ENCODE measurements at regions not wholly inside any gene's neighbourhood (a gene's known extent, or its start where the extent isn't known, plus 50 kb on each side); places are given as distances from the start of the nearest gene placed in this dataset.
A peak's percentile ranks its signal among the peaks of the same experiment; 100 is the strongest.
"Not testable (repeated sequence)": the region's sequence is repeated elsewhere in the genome, so short reads cannot be mapped to it uniquely, and the experiment has no call there.

DNA sequence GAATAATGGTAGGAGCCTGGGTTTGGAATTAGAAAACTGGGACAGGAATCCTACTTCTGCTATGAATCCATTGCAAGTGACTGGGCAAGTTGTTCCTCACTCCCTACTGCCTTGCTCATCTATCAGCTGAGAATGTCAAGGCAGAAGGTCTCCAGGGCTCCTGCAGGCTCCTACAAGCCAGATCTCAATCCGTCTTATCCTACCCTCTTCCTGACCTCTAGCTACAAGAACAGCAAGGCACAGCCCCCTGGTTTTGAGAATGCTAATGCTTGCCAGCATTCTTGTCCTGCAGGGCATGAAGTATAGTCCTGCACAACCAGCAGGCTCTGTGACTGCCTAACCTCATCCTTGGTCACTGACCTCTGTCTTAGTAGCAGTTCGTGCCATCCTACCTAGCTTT, 141.9 kb upstream of the TNP1 start:
- DNase-seq (ENCODE audit: low read depth in 2 of 2) = no peak

DNA sequence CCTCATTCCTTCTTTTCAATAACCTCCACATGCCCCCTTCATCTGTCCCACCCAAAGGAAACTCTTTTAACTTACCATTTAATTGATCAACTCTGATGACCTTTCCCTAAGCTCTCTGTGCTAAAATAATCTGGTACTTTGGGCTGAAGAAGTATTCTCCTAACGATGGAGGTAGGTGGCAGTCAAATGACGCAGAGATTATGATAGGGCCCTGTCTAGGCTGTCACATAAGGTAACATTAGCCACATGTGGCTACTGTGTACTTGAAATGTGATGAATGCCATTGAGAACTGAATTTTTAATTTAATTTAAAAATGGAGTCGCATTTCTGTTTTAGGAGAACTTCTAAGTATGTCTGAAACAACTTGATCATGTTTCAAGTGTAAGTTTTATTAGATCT, 140.5 kb upstream of the TNP1 start:
- no peak for DNase-seq (ENCODE audit: low read depth in 2 of 2)

DNA sequence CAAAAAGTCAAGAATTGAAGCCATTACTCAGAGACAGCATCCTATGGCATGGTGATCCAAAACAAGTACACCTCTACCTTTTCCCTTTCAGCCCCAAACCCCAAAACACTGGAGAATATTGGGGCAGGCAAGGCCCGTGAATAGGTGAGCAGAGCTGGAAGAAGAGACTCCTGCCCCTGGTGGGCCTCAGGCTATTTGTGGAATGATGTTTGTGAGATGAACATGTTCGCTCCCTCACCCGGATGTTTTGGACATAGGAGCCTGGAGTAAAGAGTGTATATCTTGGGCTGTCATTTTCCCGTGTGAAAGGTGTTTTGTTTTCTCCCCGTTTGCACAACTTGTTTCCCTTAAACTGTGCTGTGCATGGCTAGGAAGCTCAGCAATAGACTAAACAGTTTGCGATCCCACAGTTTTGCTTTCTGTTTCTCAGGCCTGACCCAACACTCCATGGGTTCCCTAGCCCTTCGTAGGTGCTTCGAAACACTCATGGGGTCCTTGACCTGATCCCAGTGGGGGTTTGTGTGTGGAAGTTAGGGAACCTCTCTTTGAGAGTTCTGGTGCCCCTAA, 136.5 kb upstream of the TNP1 start:
- no peak for DNase-seq (ENCODE audit: low read depth in 2 of 2)

DNA sequence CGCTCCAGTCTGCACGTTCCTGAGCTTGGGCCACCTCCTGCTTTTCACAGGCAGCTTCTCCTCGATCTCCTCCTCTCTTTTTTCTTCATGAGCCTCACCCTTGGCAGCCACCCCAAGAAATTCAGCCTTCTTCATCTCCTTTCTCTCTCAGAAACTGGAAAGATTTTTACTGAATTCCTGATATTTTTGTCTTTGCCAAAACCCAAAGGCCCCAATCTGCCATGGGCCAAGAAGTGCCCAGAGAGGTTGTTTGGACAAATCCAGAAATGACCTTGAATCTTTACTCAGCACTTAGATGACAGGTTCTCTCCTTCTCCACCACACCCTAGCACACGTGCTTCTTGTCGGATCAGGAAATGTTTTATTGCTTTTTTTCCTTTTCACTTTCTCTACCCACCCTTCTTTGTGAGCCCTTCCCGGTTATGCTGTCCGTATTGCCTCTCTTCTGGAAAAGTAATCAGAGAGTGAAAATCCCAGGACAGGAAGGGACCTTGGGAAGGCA, 134.5 kb upstream of the TNP1 start:
- no peak for DNase-seq (ENCODE audit: low read depth in 2 of 2)

DNA sequence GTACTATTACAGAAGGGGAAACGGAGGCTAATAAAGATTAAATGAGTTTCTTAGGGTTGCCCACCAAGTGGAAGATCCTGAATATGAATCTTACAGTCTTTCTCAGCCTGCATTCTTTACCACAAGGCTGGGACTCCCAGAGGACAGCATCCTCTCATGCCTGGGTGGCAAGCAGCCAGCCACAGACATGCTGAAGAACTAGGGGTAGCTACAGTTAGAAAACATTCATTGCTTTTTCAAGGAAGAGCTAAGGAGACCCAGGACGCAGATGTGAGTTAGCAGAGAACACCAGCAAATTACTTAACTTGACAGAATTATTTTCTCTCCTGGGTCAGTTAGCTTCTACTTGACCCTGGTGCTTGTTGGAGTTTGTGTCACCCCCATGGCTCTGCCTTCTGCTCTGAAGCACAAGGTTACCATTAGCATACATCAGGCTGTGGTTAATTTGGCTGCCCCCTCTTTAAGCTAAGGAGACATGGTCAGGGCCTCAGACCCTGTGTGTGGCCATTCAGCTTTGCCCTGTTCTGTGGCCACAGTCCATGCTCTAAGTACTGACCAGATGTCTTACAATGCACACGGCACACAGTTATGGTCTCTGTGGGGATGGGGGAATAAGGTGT, 132.3 kb upstream of the TNP1 start:
- peak in 1 of 2 experiments; percentile 23 for DNase-seq (ENCODE audit: low read depth in 2 of 2)

DNA sequence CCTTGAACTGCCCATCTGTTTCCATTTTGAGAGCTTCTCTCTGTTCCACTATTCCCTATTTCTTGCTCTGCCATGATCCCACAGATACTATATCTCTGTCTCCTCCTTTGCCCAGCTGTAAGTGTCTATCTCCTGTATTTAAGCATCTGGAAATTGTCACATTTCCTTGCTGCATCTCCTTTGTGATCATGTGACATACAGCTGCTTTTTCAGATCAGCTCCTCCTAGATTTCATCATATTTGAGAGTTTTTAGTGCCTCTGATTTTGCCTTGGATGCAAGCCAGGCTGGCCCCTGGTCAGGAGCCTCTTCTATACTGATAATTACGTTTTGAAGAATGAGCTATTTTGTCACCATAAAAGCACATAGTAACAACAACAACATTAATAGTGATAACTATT, 131.7 kb upstream of the TNP1 start:
- DNase-seq (ENCODE audit: low read depth in 2 of 2) = peak in 1 of 2 experiments; percentile 30

DNA sequence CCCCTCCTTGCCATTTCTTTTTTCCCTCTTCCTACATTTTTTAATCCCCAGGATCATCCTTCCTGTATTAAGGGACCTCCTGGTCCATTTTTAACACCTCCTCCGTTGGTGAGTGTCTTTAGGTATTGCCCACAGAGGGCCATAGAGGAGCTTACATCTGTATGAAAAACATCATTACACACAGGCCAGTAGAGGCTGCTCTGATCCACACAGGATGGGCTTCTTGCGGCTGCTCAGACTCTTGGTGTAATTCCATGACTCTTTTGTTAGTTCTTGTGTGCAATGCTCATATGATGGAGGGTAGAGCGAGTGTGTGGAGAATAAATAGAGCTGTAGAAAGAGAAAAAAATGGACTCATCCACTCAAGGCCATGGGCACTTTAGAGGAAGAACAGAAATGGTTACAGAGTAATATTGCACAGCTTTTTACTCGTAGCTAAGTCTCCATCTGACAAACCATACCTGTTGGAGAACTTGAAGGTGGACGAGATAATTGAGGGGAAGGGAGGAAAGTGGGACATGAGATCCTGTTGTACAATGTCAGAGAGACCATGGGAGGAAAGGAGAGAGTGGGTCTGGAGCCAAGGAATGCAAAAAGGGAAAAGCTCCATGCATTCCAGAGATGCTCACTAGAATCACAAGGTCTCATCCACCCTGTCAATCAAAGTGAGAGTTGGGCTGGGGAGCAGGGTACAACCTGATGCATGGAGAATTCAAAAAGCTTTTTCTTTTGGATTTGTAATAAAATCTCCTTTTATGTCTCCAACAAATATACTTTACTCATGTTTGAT, 129.7 kb upstream of the TNP1 start:
- no peak for DNase-seq (ENCODE audit: low read depth in 2 of 2)

DNA sequence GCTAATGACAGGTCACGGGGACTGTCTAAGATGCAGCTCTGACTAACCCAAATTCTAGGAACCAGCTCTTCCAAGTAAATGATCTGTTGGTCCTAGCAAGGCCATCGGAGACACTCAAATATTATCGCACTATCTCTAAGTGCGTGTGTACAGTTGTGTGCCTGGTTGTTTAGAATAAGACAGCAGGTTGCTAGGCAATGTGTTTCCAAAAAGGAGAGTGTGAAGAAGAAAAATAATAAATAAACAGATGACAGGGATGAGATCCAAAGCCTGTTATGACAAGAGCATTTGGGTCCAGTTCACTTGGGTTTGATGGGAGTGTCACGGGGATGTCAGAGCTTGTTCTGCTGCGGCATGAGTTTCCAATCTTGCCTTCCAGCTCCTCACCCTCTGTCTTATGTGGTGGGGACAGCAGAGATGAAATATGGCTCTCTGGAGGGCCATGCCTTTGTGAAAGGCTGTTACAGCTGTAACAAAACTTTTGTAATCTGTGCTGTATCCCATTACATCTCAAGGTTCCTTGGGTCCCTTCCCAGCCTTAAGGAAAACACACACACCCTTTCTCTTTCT, 127.5 kb upstream of the TNP1 start:
- DNase-seq (ENCODE audit: low read depth in 2 of 2) = no peak

DNA sequence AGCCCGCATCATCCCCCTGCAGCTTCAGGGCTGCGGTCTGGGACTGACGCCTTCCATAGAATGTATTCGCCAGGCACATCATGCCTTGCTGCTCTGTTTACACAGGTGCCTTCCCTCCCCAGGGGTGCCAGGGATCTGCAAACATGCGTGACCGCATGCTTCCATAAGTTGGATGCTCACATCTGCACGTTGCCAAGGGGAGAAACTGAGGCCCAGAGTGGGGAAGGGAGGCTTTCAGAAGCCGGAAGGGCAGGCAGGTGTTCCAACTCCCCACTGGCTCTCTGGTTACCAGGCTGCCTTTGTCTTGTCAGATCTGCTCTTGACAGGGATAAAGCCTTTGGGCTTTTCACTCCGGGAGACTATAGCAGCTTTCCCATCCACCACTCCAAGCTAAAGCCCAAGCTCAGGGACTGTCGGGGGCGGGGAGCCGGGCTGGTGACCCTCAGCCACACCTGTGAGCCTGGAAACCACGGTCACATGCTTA, 125.8 kb upstream of the TNP1 start:
- no peak for DNase-seq (ENCODE audit: low read depth in 2 of 2)

DNA sequence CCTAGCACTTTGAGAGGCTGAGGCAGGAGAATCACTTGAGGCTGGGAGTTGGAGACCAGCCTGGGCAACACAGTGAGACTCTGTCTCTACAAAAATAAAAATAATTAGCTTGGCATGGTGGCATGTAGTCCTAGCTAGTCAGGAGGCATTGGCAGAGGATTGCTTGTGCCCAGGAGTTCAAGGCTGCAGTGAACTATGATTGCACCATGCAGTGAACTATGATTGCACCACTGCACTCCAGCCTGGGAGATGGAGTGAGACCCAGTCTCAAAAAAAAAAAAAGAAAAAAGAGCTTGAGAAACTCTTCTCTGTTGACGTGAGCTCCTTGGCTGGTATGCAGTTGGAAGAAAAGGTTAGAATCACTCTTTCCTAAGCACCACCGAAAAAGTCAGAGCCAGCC, 125.1 kb upstream of the TNP1 start:
- DNase-seq (ENCODE audit: low read depth in 2 of 2) = no peak

DNA sequence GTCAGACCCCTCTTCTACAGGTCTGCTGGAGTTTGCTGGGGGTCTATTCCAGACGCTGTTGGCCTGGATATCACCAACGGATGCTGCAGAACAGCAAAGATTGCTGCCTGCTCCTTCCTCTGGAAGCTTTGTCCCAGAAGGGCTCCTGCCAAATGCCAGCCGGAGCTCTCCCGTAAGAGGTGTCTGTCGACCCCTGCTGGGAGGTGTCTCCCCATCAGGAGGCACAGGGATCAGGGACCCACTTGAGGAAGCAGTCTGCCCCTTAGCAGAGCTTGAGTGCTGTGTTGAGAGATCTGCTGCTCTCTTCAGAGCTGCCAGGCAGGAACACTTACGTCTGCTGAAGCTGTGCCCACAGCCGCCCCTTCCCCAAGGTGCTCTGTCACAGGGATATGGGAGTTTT, 122.1 kb upstream of the TNP1 start:
- not testable (repeated sequence) for DNase-seq (ENCODE audit: low read depth in 2 of 2)

DNA sequence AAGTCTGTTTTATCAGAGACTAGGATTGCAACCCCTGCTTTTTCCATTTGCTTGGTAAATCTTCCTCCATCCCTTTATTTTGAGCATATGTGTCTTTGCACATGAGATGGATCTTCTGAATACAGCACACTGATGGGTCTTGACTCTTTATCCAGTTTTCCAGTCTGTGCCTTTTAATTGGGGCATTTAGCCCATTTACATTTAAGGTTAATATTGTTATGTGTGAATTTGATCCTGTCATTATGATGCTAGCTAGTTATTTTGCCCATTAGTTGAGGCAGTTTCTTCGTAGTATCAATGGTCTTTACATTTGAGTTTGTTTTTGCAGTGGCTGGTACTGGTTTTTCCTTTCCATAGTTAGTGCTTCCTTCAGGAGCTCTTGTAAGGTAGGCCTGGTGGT, 120.6 kb upstream of the TNP1 start:
- not testable (repeated sequence) for DNase-seq (ENCODE audit: low read depth in 2 of 2)

DNA sequence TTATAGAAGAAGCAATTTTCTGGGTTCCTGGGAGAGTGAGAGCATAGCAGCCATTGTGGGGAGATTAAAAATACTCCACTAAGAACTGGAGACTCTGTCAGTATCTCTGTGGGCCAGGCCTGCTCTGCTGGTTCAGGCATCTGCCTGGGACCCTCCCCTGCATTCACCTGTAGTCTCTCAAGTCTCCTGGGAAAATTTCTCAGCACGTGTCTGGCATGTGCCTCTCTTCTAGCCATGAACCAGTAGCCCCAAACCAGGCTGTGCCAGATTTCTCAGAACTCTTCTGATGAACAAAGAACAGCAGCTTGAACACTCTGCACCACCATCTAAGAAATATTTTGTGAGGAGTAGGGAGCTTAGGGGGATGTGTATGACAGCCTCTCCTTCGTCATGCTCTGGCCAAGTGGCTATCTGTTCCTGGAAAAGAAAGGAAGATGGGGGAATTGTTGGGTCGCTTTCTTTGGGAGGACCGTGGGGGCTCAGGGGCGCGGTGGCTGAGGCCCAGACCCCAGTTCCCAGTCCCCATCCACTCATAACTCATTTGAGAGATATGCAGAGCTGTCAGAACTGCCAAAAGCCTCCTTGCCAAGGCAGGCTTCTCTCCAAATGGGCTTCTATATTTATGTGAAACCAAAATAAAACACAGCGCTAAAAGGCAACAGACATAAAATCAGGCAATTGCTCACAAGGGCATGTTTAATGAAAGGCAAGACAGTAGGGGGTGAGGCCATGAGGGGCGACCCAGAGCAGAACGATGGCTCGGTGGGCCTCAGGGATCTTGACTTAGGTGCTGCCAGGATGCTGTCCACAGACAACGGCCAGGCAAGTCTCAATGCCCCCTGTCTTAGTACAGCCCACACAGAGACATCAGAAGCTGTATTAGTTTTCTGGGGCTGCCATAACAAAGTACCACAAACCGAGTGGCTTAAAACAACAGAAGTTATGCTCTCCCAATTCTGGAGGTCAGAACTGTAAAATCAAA, 114.7 kb upstream of the TNP1 start:
- no peak for DNase-seq (ENCODE audit: low read depth in 2 of 2)

DNA sequence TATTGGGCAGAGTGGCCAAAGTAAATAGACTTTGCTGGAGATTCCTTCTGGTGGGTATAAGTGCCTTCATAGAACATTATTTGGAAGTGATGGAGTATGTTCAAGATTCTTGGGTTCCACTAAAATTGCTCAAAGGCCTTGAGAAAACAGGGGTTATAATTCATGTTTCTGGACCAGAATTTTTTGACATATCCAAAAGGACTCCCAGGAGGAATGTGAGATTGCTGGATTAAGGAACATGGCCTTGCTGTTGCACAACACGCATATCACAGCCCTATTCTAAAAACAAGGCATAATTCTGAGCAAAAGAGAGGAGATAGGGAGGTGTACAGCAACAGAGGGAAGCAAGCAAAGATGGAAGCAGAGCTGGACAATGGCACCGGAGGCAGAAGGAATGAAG, 111.7 kb upstream of the TNP1 start:
- DNase-seq (ENCODE audit: low read depth in 2 of 2) = no peak

DNA sequence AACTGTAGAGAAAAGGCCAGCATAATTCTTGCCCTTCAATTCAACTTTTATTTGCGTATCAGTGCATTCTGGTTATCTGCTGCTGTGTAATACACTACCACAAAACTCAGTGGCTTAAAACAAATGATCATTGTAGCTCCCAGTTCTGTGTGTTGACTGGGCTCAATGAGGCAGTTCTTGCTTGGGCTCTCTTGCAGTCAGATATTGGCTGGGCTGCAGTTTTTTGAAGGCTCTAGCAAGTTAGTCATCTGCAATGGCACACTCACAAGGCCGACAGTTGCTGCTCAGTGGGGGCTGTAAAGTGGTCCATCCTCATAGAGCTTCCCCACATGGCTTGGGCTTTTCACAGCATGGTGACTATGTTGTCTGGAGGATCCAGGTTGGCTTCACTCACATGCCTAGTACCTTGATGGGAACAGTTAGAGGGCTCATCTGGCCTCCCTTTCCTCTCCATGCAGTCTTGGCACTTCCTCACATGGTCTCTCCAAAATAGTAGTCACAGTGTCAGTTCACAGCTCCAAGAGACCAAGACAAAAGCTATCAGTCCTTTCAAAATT, 110.6 kb upstream of the TNP1 start:
- DNase-seq (ENCODE audit: low read depth in 2 of 2) = no peak

DNA sequence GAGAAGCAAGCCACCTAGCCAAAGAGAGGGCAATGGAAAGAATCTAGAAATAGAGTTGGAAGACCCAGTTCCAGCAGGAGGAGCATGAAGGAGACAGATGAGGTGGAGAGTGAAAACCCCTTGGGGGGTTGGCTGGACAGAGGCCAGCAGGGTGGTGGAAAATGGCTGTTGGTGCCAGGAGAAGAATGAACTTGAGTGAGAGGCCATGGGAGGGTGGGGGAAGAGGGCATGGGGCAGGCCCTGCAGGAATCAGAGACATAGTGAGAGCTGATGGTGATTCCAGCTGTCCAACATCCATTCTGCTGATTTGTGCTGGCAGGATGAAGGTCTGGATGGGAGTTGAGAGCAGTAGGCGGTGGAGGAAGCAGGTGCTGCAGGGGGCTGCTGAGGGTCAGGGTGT, 108.0 kb upstream of the TNP1 start:
- DNase-seq (ENCODE audit: low read depth in 2 of 2) = no peak

DNA sequence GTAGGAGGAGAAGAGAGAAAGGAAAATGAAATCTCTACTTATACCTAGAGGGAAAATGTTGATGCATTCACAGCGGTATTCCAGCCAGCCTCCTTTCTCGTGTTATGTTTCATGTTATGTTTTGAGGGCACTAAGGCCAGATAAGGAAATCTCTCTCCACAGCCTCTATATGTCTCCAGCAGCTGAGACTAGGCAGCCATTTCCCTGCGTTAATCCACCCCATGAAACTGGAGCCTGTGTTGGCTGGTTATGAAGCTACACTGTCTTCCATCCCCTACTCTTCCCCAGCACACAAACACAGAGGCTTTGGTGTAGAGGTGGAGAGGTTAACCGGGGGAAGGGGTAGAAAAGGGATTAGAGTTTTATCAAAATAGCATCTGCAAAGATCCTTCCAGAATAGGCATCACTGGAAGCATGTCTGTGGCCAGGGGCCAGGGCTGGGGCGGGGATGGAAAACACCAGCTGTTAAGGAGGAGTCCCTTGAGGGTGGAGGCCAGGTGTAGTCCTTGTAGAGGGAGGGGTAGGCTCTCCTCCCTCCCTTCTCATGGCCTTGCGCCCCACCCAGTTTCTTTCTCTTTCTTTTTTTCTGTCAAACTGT, 100.9 kb upstream of the TNP1 start:
- DNase-seq (ENCODE audit: low read depth in 2 of 2) = no peak

DNA sequence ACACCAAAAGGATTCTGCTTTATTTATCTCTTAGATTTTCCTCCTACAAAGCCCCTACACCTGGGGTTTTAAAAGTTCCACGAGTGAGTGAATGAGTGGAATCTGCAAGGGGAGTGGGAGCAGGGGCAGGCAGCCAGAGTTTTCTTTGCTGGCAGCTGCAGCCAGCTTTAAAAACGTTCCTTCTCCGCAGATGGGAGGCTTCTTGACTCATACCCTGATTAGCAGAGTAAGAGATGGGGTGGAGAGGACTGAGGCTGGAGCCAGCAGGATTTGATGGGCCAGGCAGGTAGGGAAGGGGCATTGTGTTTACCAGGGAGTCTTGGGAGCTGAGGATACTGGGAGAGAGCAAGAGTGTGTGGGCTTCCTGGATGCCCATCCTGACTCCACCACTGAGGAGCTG, 99.6 kb upstream of the TNP1 start:
- DNase-seq (ENCODE audit: low read depth in 2 of 2) = no peak

DNA sequence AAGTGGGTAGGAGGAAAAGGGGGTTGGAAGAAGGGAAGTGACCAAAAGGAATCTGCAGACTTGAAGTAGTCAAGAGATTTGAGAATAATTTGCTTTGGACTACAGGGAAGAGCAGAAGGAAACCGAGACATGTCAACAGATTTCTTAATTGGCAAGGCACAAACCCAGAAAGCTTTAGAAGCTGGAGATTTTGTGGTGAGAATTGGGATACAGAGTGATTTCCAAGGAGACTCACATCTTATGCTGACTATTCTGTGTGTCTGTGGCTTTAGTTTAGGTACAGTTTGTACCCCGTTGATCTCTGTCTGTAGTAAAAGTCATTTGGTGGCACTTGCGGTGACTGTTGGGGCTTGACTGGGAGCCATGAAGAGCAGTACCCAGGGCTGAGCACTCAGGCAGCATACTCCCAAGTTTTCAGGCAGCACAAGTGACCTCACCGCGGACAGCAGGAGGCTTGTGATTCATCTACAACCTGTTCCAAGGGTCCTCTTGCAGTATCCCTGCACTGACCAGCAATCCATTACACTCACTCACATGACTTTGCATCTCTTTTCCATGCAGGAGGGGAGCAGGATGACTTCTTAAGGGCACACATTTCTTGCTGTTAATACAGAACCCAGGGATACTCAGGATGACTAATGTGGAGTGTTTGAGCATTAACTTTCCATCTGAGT, 97.1 kb upstream of the TNP1 start:
- DNase-seq (ENCODE audit: low read depth in 2 of 2) = no peak

DNA sequence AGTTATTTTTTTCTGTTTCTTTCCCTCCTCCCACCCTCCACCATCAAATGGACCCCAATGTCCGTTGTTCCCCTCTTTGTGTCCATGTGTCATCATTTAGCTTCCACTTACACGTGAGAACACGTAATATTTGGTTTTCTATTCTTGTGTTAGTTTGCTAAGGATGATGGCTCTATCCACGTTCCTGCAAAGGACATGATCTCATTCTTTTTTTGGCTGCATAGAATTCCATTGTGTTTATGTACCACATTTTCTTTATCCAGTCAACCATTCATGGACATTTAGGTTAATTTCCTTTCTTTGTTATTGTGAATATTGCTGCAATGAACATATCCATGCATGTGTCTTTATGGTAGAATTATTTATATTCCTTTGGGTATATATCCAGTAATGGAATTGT, 91.3 kb upstream of the TNP1 start:
- no peak for DNase-seq (ENCODE audit: low read depth in 2 of 2)

Measured in fibroblast of skin of left biceps (primary cell).